GM12878 (cell line): ENCODE measurements at regions not wholly inside any gene's neighbourhood (a gene's known extent, or its start where the extent isn't known, plus 50 kb on each side); places are given as distances from the start of the nearest gene placed in this dataset.

ENCODE experiments used
- ATAC-seq: fragments of 200-7000 bp; cut with Tn5 transposase; 3 replicates; pipeline ENCODE4 v1.9.1; 2020; ENCODE audit warnings: mild to moderate bottlenecking, moderate library complexity
- BruUV-seq: library from RNA; stranded (reverse); fragments of 400-500 nt; replicated peaks from 2 replicates; lab custom pipeline; 2021; lab: Mats Ljungman, UMichigan
- CTCF ChIA-PET: fragments of 300-600 bp; sonication (Branson Sonifier 250); formaldehyde crosslinking; extraction: SDS; loops from one replicate; lab custom pipeline; 2021; ENCODE audit warnings: inconsistent platforms; lab: Yijun Ruan, JAX
- POLR2A ChIA-PET: fragments of 350-600 bp; formaldehyde crosslinking; extraction: SDS; loops from one replicate; lab custom pipeline; 2021; ENCODE audit warnings: inconsistent platforms; lab: Charles Lee
- RAD21 ChIA-PET: fragments of 300-600 bp; sonication (Branson Sonifier 250); formaldehyde crosslinking; loops from one replicate; lab custom pipeline; 2023; ENCODE audit warnings: antibody characterized with exemption; ENCODE audit not compliant: unreplicated experiment; lab: Charles Lee
- SMC1A ChIA-PET: fragments of 300-600 bp; sonication (Branson Sonifier 250); formaldehyde crosslinking; loops from one replicate; lab custom pipeline; 2023; ENCODE audit not compliant: unreplicated experiment, uncharacterized antibody; lab: Charles Lee
- DNase-seq: peaks from one replicate; pipeline ENCODE4 v3.0.0-alpha.2; 2011; ENCODE audit warnings: low read depth, low spot score
- FAIRE-seq: peaks from 3 replicates; lab custom pipeline; 2011; peaks lifted over from hg19 to GRCh38; lab: Jason Lieb, UNC
- H2AFZ ChIP-seq: 2 replicates; pipeline ENCODE4 v1.6.0; 2011; ENCODE audit warnings: low read depth, low read length, control low read depth; ENCODE audit not compliant: control insufficient read depth
- H3K27ac ChIP-seq: 2 replicates; pipeline ENCODE4 v1.5.1; 2011; ENCODE audit warnings: control low read depth; ENCODE audit not compliant: control insufficient read depth, insufficient read depth
- H3K27me3 ChIP-seq, 2 experiments: replicated peaks in 1 of 2; 2 replicates each; pipeline versions ENCODE4 v1.6.0 to v1.6.1; 2011; ENCODE audit warnings: low read length in 1 of 2; ENCODE audit not compliant: control insufficient read depth in 2 of 2, insufficient read depth in 2 of 2
- H3K36me3 ChIP-seq, 2 experiments: 2 replicates each; pipeline ENCODE4 v1.5.1; 2011; ENCODE audit warnings: low read length in 1 of 2; ENCODE audit not compliant: control insufficient read depth in 2 of 2, insufficient read depth in 2 of 2
- H3K4me1 ChIP-seq: 2 replicates; pipeline ENCODE4 v1.6.1; 2011; ENCODE audit warnings: mild to moderate bottlenecking, low read length, moderate library complexity, mixed read lengths; ENCODE audit not compliant: control insufficient read depth, insufficient read depth
- H3K4me2 ChIP-seq: 2 replicates; pipeline ENCODE4 v1.6.0; 2011; ENCODE audit warnings: control low read depth; ENCODE audit not compliant: control insufficient read depth, insufficient read depth
- H3K4me3 ChIP-seq: fragments of 200-600 bp; sonication (generic); 2 replicates; pipeline ENCODE4 v1.5.1; 2016
- H3K79me2 ChIP-seq: 2 replicates; pipeline ENCODE4 v1.6.0; 2011; ENCODE audit warnings: low read length; ENCODE audit not compliant: control insufficient read depth, insufficient read depth
- H3K9ac ChIP-seq: 2 replicates; pipeline ENCODE4 v1.8.0; 2011; ENCODE audit warnings: low read length, control low read depth, mixed read lengths; ENCODE audit not compliant: control insufficient read depth, insufficient read depth
- H3K9me3 ChIP-seq: replicated peaks from 3 replicates; pipeline ENCODE4 v1.5.1; 2011; ENCODE audit warnings: mild to moderate bottlenecking, low read length; ENCODE audit not compliant: control insufficient read depth, insufficient read depth
- H4K20me1 ChIP-seq: 2 replicates; pipeline ENCODE4 v1.6.0; 2011; ENCODE audit not compliant: control insufficient read depth, insufficient read depth
- CEBPB ChIP-seq, 2 experiments: fragments of 150-350 bp in 1 of 2; IDR thresholded peaks; 2 replicates each; pipeline ENCODE4 v1.6.1; 2012 to 2014; ENCODE audit warnings: low read depth in 2 of 2, low read length in 2 of 2, borderline replicate concordance in 1 of 2, inconsistent platforms in 1 of 2
- NBN ChIP-seq: fragments of 450-650 bp; IDR thresholded peaks from 2 replicates; pipeline ENCODE4 v1.6.1; 2016
- PAX8 ChIP-seq: fragments of 450-650 bp; IDR thresholded peaks from 2 replicates; pipeline ENCODE4 v1.6.1; 2017; ENCODE audit warnings: mild to moderate bottlenecking, moderate library complexity
- ZNF384 ChIP-seq: IDR thresholded peaks from 2 replicates; pipeline ENCODE4 v1.6.1; 2012; ENCODE audit warnings: low read depth, mild to moderate bottlenecking, low read length, improper control_type of control experiment, borderline replicate concordance
- WGBS: methylation state at CpG from one replicate; pipeline ENCODE4 v1.1.6; 2016; ENCODE audit warnings: low lambda C conversion rate; ENCODE audit not compliant: insufficient replicate concordance, insufficient coverage; ENCODE audit errors: missing lambda C conversion rate; 5-methylcytosine and 5-hydroxymethylcytosine counted together
- in situ Hi-C: fragments of 300-500 bp; cut with MboI; formaldehyde crosslinking; loops from 9 replicates; pipeline ENCODE4 v1.14.3; 2018; ENCODE audit warnings: mixed read lengths
- intact Hi-C: fragments of 100-400 bp; cut with micrococcal nuclease; formaldehyde crosslinking; loops from one replicate; pipeline ENCODE4 v1.14.2; 2022; ENCODE audit not compliant: unreplicated experiment
- TF ChIP-seq, protein P1 (sequence below): IDR thresholded peaks from 2 replicates; pipeline ENCODE4 v1.6.1; 2012; ENCODE audit warnings: low read length, inconsistent platforms
- TF ChIP-seq, protein P2 (sequence below): fragments of 450-650 bp; IDR thresholded peaks from 2 replicates; pipeline ENCODE4 v1.6.1; 2017; ENCODE audit warnings: borderline replicate concordance

DNA sequence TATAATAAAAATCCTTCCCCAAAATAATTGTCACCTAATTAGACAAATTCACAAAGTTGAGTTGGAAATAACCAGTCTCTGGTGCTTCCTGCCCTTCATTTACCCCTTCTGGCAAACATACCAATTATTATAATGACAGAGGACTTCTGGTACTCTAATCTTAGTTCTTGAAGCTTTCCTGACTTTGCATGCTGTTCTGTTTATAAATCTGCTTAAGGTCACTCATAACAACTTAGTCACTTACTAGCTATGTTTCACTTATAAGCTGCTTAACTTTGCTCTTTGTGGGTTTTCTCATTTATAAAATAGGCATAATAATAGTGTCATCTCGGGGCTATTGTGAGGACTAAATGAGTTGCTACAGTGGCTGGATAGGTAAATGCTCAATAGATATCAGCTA lies 446.5 kb downstream of the EFNA5 start:
- Histone ChIP-seq H2AFZ (no peak overlapping the region), H3K27me3 (no peaks in the 10 kb centered on the region; a peak in 1 of 4 replicates), H3K9ac (no peak overlapping the region), H3K36me3 (no peaks in the 10 kb centered on the region), H3K4me1 (no peaks in the 10 kb centered on the region), H3K9me3 (no peaks in the 10 kb centered on the region; the same call in 2 of the 3 replicates), H3K79me2 (no peaks in the 10 kb centered on the region), H4K20me1 (no peaks in the 10 kb centered on the region), H3K27ac (no peak overlapping the region), H3K4me3 (no peak overlapping the region), H3K4me2 (no peak overlapping the region)
- RAD21 ChIA-PET, result no interaction called here
- BruUV-seq, result no TSS peak
- no peak for FAIRE-seq
- POLR2A ChIA-PET, result no interaction called here
- intact Hi-C loops (no loop called here), in situ Hi-C loops (no loop called here)
- no peak for TF ChIP-seq NBN
- TF ChIP-seq, protein P1, sequence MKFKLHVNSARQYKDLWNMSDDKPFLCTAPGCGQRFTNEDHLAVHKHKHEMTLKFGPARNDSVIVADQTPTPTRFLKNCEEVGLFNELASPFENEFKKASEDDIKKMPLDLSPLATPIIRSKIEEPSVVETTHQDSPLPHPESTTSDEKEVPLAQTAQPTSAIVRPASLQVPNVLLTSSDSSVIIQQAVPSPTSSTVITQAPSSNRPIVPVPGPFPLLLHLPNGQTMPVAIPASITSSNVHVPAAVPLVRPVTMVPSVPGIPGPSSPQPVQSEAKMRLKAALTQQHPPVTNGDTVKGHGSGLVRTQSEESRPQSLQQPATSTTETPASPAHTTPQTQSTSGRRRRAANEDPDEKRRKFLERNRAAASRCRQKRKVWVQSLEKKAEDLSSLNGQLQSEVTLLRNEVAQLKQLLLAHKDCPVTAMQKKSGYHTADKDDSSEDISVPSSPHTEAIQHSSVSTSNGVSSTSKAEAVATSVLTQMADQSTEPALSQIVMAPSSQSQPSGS, result no peak
- TF ChIP-seq, protein P2, sequence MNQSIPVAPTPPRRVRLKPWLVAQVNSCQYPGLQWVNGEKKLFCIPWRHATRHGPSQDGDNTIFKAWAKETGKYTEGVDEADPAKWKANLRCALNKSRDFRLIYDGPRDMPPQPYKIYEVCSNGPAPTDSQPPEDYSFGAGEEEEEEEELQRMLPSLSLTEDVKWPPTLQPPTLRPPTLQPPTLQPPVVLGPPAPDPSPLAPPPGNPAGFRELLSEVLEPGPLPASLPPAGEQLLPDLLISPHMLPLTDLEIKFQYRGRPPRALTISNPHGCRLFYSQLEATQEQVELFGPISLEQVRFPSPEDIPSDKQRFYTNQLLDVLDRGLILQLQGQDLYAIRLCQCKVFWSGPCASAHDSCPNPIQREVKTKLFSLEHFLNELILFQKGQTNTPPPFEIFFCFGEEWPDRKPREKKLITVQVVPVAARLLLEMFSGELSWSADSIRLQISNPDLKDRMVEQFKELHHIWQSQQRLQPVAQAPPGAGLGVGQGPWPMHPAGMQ, result no peak
- no peak for TF ChIP-seq ZNF384
- TF ChIP-seq PAX8, result no peak
- no peak for TF ChIP-seq CEBPB (IDR thresholded peaks at IDR 0.05; ENCODE audit: borderline replicate concordance in 1 of 2, low read depth in 2 of 2, low read length in 2 of 2)
- SMC1A ChIA-PET, result interaction anchor here (0.6 to 3.1 kb wide), 4 partner anchors 9 to 170 kb away, joined by 3 to 13 read pairs (median 5); no protein-coding TSS in a partner anchor
- CTCF ChIA-PET, result interaction anchor here (1.2 to 1.7 kb wide), 3 partner anchors 11 to 23 kb away, joined by 3 to 6 read pairs (median 5); no protein-coding TSS in a partner anchor
- no peak for DNase-seq
- WGBS, result 0% methylated on average over 1 of the region's 1 CpG
- ATAC-seq, result no peak
